ENCODE measurements at regions not wholly inside any gene's neighbourhood (a gene's known extent, or its start where the extent isn't known, plus 50 kb on each side); places are given as distances from the start of the nearest gene placed in this dataset.

GRCh38 chr15:96046620-96047240 is 283.8 kb upstream of the NR2F2 start (continued):
- TF ChIP-seq REST (IDR thresholded peaks at IDR 0.05; ENCODE audit: unreplicated experiment), result no peak
- TF ChIP-seq EZH2 (IDR thresholded peaks at IDR 0.05; ENCODE audit: low read depth, unreplicated experiment), result no peak
- no peak for TF ChIP-seq POLR2AphosphoS5 (IDR thresholded peaks at IDR 0.05; ENCODE audit: low read depth)
- no peak for TF ChIP-seq JUNB (IDR thresholded peaks at IDR 0.05; ENCODE audit: unreplicated experiment)
- no peak for TF ChIP-seq ZNF331 (CRISPR knock-in tag; IDR thresholded peaks at IDR 0.05; ENCODE audit: low read depth)

DNA sequence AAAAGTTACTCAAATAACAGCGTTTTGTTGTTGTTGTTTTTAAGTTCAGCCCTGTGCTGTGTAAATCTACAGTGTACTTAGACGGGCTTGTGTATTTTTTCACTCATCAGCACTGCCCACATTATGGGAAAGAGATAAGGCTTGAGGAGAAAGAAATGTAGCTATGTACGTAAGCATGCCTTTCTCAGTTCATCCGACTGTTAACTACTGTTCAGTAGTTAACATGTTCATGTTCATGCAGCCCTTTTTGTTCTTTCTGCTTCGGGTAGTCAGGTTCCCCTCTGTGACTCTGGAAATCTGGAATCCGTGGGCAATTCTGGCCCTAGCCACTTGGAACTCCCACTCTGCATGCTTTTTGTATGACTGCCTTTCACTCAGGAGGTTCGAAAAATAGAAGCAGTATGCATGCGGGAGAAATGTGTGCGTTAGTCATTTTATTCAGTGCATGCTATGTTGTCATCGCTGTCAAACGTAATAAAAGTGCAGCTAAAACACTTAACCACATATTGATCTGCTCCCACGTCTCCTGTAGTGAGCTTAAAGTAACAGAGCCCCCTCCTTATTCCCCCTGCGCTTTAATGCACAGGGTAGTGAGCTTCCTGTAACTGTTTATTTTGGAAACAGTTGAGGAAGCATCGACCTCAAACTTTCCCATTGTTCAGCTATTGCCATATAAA is 283.1 kb upstream of the NR2F2 start:
- Histone ChIP-seq H4K20me1 (replicated peaks; ENCODE audit: insufficient read depth) (no peaks in the 10 kb centered on the region), H3K27ac (ENCODE audit: low read depth) (no peak overlapping the region), H3K4me1 (ENCODE audit: insufficient read depth) (peaks cover 6% of the 10 kb centered on the region; the same call in 1 of the 2 replicates), H3K4me3 (no peak overlapping the region), H3K36me3 (ENCODE audit: insufficient read depth) (no peaks in the 10 kb centered on the region; the same call in 1 of the 2 replicates), H3K9me2 (ENCODE audit: insufficient read depth) (no peaks in the 10 kb centered on the region), H3K4me2 (no peak overlapping the region), H3K27me3 (ENCODE audit: insufficient read depth) (peaks cover 54% of the 10 kb centered on the region), H3K79me2 (replicated peaks; ENCODE audit: insufficient read depth) (no peaks in the 10 kb centered on the region), H2AFZ (no peak overlapping the region), H3F3A (replicated peaks; ENCODE audit: low read depth) (no peaks in the 10 kb centered on the region)
- Mint-ChIP-seq H3K36me3 (ENCODE audit: low read depth) (no peaks in the 10 kb centered on the region), H3K9me3 (no peaks in the 10 kb centered on the region), H3K4me1 (0 out of 3 replicates have a peak, but pooled peaks cover 3% of the 10 kb centered on the region), H3K27me3 (ENCODE audit: insufficient read depth, low read depth, poor library complexity) (peaks cover 30% of the 10 kb centered on the region), H3K27ac (no peak overlapping the region), H3K4me3 (no peak overlapping the region)
- ATAC-seq (no peak), DNase-seq (ENCODE audit: low spot score) (no peak)
- no peak for TF ChIP-seq REST (IDR thresholded peaks at IDR 0.05; ENCODE audit: unreplicated experiment)
- no peak for TF ChIP-seq ZNF114 (CRISPR knock-in tag; IDR thresholded peaks at IDR 0.05)
- TF ChIP-seq, protein P1, sequence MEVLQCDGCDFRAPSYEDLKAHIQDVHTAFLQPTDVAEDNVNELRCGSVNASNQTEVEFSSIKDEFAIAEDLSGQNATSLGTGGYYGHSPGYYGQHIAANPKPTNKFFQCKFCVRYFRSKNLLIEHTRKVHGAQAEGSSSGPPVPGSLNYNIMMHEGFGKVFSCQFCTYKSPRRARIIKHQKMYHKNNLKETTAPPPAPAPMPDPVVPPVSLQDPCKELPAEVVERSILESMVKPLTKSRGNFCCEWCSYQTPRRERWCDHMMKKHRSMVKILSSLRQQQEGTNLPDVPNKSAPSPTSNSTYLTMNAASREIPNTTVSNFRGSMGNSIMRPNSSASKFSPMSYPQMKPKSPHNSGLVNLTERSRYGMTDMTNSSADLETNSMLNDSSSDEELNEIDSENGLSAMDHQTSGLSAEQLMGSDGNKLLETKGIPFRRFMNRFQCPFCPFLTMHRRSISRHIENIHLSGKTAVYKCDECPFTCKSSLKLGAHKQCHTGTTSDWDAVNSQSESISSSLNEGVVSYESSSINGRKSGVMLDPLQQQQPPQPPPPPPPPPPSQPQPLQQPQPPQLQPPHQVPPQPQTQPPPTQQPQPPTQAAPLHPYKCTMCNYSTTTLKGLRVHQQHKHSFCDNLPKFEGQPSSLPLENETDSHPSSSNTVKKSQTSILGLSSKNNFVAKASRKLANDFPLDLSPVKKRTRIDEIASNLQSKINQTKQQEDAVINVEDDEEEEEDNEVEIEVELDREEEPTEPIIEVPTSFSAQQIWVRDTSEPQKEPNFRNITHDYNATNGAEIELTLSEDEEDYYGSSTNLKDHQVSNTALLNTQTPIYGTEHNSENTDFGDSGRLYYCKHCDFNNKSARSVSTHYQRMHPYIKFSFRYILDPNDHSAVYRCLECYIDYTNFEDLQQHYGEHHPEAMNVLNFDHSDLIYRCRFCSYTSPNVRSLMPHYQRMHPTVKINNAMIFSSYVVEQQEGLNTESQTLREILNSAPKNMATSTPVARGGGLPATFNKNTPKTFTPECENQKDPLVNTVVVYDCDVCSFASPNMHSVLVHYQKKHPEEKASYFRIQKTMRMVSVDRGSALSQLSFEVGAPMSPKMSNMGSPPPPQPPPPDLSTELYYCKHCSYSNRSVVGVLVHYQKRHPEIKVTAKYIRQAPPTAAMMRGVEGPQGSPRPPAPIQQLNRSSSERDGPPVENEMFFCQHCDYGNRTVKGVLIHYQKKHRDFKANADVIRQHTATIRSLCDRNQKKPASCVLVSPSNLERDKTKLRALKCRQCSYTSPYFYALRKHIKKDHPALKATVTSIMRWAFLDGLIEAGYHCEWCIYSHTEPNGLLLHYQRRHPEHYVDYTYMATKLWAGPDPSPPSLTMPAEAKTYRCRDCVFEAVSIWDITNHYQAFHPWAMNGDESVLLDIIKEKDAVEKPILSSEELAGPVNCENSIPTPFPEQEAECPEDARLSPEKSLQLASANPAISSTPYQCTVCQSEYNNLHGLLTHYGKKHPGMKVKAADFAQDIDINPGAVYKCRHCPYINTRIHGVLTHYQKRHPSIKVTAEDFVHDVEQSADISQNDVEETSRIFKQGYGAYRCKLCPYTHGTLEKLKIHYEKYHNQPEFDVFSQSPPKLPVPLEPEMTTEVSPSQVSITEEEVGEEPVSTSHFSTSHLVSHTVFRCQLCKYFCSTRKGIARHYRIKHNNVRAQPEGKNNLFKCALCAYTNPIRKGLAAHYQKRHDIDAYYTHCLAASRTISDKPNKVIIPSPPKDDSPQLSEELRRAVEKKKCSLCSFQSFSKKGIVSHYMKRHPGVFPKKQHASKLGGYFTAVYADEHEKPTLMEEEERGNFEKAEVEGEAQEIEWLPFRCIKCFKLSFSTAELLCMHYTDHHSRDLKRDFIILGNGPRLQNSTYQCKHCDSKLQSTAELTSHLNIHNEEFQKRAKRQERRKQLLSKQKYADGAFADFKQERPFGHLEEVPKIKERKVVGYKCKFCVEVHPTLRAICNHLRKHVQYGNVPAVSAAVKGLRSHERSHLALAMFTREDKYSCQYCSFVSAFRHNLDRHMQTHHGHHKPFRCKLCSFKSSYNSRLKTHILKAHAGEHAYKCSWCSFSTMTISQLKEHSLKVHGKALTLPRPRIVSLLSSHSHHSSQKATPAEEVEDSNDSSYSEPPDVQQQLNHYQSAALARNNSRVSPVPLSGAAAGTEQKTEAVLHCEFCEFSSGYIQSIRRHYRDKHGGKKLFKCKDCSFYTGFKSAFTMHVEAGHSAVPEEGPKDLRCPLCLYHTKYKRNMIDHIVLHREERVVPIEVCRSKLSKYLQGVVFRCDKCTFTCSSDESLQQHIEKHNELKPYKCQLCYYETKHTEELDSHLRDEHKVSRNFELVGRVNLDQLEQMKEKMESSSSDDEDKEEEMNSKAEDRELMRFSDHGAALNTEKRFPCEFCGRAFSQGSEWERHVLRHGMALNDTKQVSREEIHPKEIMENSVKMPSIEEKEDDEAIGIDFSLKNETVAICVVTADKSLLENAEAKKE (CRISPR knock-in tag; IDR thresholded peaks at IDR 0.05), result no peak
- no peak for TF ChIP-seq CREB1 (CRISPR knock-in tag; IDR thresholded peaks at IDR 0.05; ENCODE audit: low read depth)
